Omental fat pad (tissue), 3 donors: ENCODE measurements at regions not wholly inside any gene's neighbourhood (a gene's known extent, or its start where the extent isn't known, plus 50 kb on each side); places are given as distances from the start of the nearest gene placed in this dataset.
A peak's percentile ranks its signal among the peaks of the same experiment; 100 is the strongest.

Source experiments
- ATAC-seq: fragments of 150-250 bp; one replicate; pipeline ENCODE4 v1.9.1; 2016; ENCODE audit warnings: mild to moderate bottlenecking, moderate library complexity; ENCODE audit not compliant: low FRiP score
- DNase-seq: peaks from one replicate; pipeline ENCODE4 v3.0.0-alpha.2; 2019; ENCODE audit warnings: low spot score
- CTCF ChIP-seq, 3 donors: fragments of 450-650 bp; IDR thresholded peaks; one replicate each; pipeline ENCODE4 v1.5.1; 2016 to 2017; ENCODE audit warnings: antibody characterized with exemption in 3 of 3, mild to moderate bottlenecking in 3 of 3, moderate library complexity in 2 of 3

GRCh38 chr9:4386819-4387218 lies 87.0 kb upstream of the GLIS3 start:
- ATAC-seq, result no peak
- no peak for TF ChIP-seq CTCF (IDR thresholded peaks at IDR 0.05)
- no peak for DNase-seq

GRCh38 chr9:4384750-4385149 lies 84.9 kb upstream of the GLIS3 start:
- DNase-seq, result no peak
- no peak for TF ChIP-seq CTCF (IDR thresholded peaks at IDR 0.05)
- ATAC-seq, result no peak

- ATAC-seq, result no peak
- TF ChIP-seq CTCF (IDR thresholded peaks at IDR 0.05), result no peak
- DNase-seq, result no peak
Measured at GRCh38 chr9:4382722-4383317, 83.0 kb upstream of the GLIS3 start.

- ATAC-seq (no peak), DNase-seq (no peak)
- TF ChIP-seq CTCF (IDR thresholded peaks at IDR 0.05), result no peak
Measured at GRCh38 chr9:4381744-4382143, 81.9 kb upstream of the GLIS3 start.

- DNase-seq, result no peak
- no peak for TF ChIP-seq CTCF (IDR thresholded peaks at IDR 0.05)
- no peak for ATAC-seq
Measured at GRCh38 chr9:4380406-4380805, 80.5 kb upstream of the GLIS3 start.

GRCh38 chr9:4375424-4376200 lies 75.7 kb upstream of the GLIS3 start:
- ATAC-seq (peak; percentile 59), DNase-seq (no peak)
- no peak for TF ChIP-seq CTCF (IDR thresholded peaks at IDR 0.05)

- no peak for DNase-seq
- peak; percentile 63 for ATAC-seq
- TF ChIP-seq CTCF (IDR thresholded peaks at IDR 0.05), result no peak
Measured at GRCh38 chr9:4371108-4371507, 71.2 kb upstream of the GLIS3 start.
